Spleen (tissue), 7 donors: ENCODE measurements at regions not wholly inside any gene's neighbourhood (a gene's known extent, or its start where the extent isn't known, plus 50 kb on each side); places are given as distances from the start of the nearest gene placed in this dataset.

Experiments
- POLR2A ChIP-seq, 3 donors: fragments of 450-650 bp; IDR thresholded peaks; one replicate each; pipeline ENCODE4 v1.5.1; 2017; ENCODE audit warnings: antibody characterized with exemption in 3 of 3, mild to moderate bottlenecking in 1 of 3
- POLR2AphosphoS5 ChIP-seq, 3 donors: sonication (generic); formaldehyde crosslinking; IDR thresholded peaks; one replicate each; pipeline ENCODE4 v1.5.1; 2017; ENCODE audit warnings: antibody characterized with exemption in 3 of 3
- TF ChIP-seq, protein P1 (sequence below), 11 experiments: fragments of 200-600 bp in 7 of 11; fragments of 450-650 bp in 4 of 11; sonication (generic) in 4 of 11; IDR thresholded peaks in 8 of 11; conservative IDR thresholded peaks in 3 of 11; 1 replicate in 7 of 11; 2 replicates in 4 of 11; pipeline versions ENCODE4 v1.4.0 to v1.8.0; 2016 to 2021; ENCODE audit warnings: antibody characterized with exemption in 11 of 11, inconsistent platforms in 4 of 11, mild to moderate bottlenecking in 1 of 11
- donor health status: DM: no; HTN: no; CAD: no; lungs with moderate emphysema.
- donor health status: DM: no; HTN: no; CAD: no.
- donor health status: DM: no; HTN: no; CAD: no.

DNA sequence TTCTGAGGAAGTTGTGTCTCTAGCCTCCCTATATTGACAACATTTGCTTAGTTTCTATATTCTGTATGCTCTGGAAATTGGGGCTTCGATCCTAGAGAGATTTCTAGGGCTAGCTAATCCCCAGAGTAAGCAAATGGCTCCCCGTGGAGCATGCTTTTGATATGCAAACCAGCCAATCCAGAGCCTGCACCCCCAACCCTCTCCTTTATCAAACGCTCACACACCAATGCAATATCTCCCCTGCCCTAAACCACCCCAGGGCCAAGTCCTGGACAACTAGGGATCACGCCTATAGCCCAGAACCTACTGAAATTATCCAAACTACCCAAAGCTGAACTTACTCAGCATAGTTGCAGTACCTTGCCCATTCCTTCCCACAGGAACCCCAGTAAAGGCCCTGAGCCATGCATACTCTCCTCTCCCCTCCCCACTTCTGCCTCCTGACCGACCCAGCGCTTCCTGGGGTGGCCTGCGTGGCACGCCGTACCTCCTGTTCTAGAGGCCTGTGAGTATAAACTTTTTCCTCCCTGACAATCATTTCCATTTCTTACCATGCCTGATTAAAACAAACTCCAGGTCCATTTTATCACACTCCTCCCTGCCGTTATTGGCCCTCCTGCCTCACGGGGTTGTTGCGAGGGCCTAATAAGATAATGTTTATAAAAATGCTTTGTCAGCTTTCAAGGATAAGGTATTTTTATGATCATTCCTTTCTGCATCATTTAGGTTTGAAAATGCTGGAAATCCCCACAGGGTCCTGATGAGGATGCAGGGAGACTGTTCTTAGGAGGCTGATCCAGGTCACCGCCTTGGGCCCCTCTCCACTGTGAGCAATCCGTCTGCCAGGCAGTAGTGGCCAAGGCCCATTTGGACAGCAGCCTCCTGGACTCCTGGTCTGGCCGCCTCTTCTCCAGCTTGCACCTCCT is 102.7 kb downstream of the TENT5C start:
- TF ChIP-seq, protein P1, sequence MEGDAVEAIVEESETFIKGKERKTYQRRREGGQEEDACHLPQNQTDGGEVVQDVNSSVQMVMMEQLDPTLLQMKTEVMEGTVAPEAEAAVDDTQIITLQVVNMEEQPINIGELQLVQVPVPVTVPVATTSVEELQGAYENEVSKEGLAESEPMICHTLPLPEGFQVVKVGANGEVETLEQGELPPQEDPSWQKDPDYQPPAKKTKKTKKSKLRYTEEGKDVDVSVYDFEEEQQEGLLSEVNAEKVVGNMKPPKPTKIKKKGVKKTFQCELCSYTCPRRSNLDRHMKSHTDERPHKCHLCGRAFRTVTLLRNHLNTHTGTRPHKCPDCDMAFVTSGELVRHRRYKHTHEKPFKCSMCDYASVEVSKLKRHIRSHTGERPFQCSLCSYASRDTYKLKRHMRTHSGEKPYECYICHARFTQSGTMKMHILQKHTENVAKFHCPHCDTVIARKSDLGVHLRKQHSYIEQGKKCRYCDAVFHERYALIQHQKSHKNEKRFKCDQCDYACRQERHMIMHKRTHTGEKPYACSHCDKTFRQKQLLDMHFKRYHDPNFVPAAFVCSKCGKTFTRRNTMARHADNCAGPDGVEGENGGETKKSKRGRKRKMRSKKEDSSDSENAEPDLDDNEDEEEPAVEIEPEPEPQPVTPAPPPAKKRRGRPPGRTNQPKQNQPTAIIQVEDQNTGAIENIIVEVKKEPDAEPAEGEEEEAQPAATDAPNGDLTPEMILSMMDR (IDR thresholded peaks at IDR 0.05 in 8 of 11, conservative IDR thresholded peaks at IDR 0.05 in 3 of 11), result no peak
- TF ChIP-seq POLR2AphosphoS5 (IDR thresholded peaks at IDR 0.05) (no peak), POLR2A (IDR thresholded peaks at IDR 0.05) (no peak)
